ENCODE measurements at regions not wholly inside any gene's neighbourhood (a gene's known extent, or its start where the extent isn't known, plus 50 kb on each side); places are given as distances from the start of the nearest gene placed in this dataset. TPM values are rescaled to one million over a fixed set of nuclear protein-coding genes. Genes with fewer than 3 reads are reported as not detected.

Small RNA genes in the stretch of these regions (small RNA-seq; reads per million reads assigned to genes)
- gene HSPE1P24 (ENCODE audit: insufficient read depth) = not detected

Data from H1 (cell line).